PC-9 (cell line): ENCODE measurements at regions not wholly inside any gene's neighbourhood (a gene's known extent, or its start where the extent isn't known, plus 50 kb on each side); places are given as distances from the start of the nearest gene placed in this dataset.

Source experiments
- BruUV-seq: library from RNA; stranded (reverse); fragments of 400-500 nt; replicated peaks from 2 replicates; lab custom pipeline; 2021; lab: Mats Ljungman, UMichigan
- CTCF ChIA-PET: fragments of 300-600 bp; sonication (Branson Sonifier 250); formaldehyde crosslinking; loops from one replicate; lab custom pipeline; 2022; ENCODE audit warnings: antibody characterized with exemption; lab: Charles Lee
- POLR2A ChIA-PET: fragments of 300-600 bp; sonication (Branson Sonifier 250); formaldehyde crosslinking; loops from one replicate; lab custom pipeline; 2022; ENCODE audit warnings: antibody characterized with exemption; ENCODE audit not compliant: unreplicated experiment; lab: Charles Lee
- DNase-seq, 2 experiments: peaks; one replicate each; pipeline versions ENCODE4 v3.0.0 to v3.0.0-alpha.2; 2015 to 2022; ENCODE audit warnings: mixed read lengths in 1 of 2
- H2AFZ ChIP-seq: fragments of 200-600 bp; sonication (generic); 2 replicates; pipeline ENCODE4 v1.8.1; 2017; ENCODE audit warnings: antibody characterized with exemption
- H3F3A ChIP-seq: fragments of 200-600 bp; sonication (generic); 2 replicates; pipeline ENCODE4 v1.8.1; 2017; ENCODE audit warnings: antibody characterized with exemption, mild to moderate bottlenecking, low read depth; ENCODE audit not compliant: insufficient read depth
- H3K27ac ChIP-seq: fragments of 200-600 bp; sonication (generic); 2 replicates; pipeline ENCODE4 v1.6.1; 2016; ENCODE audit warnings: mixed run types
- H3K27me3 ChIP-seq: fragments of 200-600 bp; sonication (generic); 2 replicates; pipeline ENCODE4 v1.6.1; 2016; ENCODE audit warnings: low read depth, mixed run types; ENCODE audit not compliant: insufficient read depth
- H3K36me3 ChIP-seq: fragments of 200-600 bp; sonication (generic); 2 replicates; pipeline ENCODE4 v1.6.1; 2016; ENCODE audit warnings: low read depth, mixed run types
- H3K4me1 ChIP-seq: fragments of 200-600 bp; sonication (generic); replicated peaks from 2 replicates; pipeline ENCODE4 v1.6.1; 2016; ENCODE audit warnings: mixed run types; ENCODE audit not compliant: insufficient read depth
- H3K4me2 ChIP-seq: fragments of 200-600 bp; sonication (generic); 2 replicates; pipeline ENCODE4 v1.6.1; 2017; ENCODE audit warnings: mixed run types
- H3K4me3 ChIP-seq: fragments of 200-600 bp; sonication (generic); 2 replicates; pipeline ENCODE4 v1.6.1; 2016; ENCODE audit warnings: mixed run types
- H3K79me2 ChIP-seq: fragments of 200-600 bp; sonication (generic); 2 replicates; pipeline ENCODE4 v1.6.1; 2017; ENCODE audit warnings: low read depth, mixed run types
- H3K9me2 ChIP-seq: fragments of 200-600 bp; sonication (generic); 2 replicates; pipeline ENCODE4 v1.8.1; 2017; ENCODE audit warnings: mild to moderate bottlenecking; ENCODE audit not compliant: insufficient read depth
- H3K9me3 ChIP-seq: fragments of 200-600 bp; sonication (generic); 2 replicates; pipeline ENCODE4 v1.8.1; 2016; ENCODE audit warnings: low read depth; ENCODE audit not compliant: insufficient read depth
- H4K20me1 ChIP-seq: fragments of 200-600 bp; sonication (generic); 2 replicates; pipeline ENCODE4 v1.8.1; 2017; ENCODE audit not compliant: insufficient read depth
- EZH2 ChIP-seq: fragments of 200-600 bp; sonication (generic); IDR thresholded peaks from 2 replicates; pipeline ENCODE4 v1.8.0; 2017; ENCODE audit warnings: antibody characterized with exemption, low read depth
- intact Hi-C: fragments of 100-400 bp; cut with micrococcal nuclease; formaldehyde crosslinking; loops from one replicate; pipeline ENCODE4 v1.10.0; 2022; ENCODE audit not compliant: unreplicated experiment
- TF ChIP-seq, protein P1 (sequence below): fragments of 200-600 bp; sonication (generic); conservative IDR thresholded peaks from 2 replicates; pipeline ENCODE4 v1.6.1; 2017; ENCODE audit warnings: mixed run types, antibody characterized with exemption, mild to moderate bottlenecking, moderate library complexity

DNA sequence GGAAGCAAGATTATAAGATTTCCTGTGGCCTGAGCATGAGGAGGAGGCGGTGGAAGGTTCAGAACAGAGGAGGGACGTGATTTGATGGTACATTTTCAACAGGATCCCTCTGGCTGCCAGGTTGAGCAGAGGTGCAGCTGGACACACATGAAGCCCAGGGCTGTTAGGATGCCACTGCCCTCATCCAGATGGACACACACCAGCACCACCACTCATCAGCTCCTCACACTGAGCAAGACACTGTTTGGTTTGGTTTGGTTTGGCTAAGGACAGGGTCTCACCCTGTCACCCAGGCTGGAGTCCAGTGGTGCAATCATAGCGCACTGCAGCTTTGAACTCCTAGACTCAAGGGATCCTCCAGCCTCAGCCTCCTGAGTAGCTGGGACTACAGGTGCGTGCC, 402.6 kb upstream of the C16orf82 start:
- H3F3A ChIP-seq: no peaks in the 10 kb centered on the region
- H3K27me3 ChIP-seq: peaks cover 42% of the 10 kb centered on the region
- H3K9me2 ChIP-seq: no peaks in the 10 kb centered on the region
- intact Hi-C loops: no loop called here
- POLR2A ChIA-PET: no interaction called here
- no peak overlapping the region for H3K4me3 ChIP-seq
- H3K27ac ChIP-seq: no peak overlapping the region
- TF ChIP-seq, protein P1, sequence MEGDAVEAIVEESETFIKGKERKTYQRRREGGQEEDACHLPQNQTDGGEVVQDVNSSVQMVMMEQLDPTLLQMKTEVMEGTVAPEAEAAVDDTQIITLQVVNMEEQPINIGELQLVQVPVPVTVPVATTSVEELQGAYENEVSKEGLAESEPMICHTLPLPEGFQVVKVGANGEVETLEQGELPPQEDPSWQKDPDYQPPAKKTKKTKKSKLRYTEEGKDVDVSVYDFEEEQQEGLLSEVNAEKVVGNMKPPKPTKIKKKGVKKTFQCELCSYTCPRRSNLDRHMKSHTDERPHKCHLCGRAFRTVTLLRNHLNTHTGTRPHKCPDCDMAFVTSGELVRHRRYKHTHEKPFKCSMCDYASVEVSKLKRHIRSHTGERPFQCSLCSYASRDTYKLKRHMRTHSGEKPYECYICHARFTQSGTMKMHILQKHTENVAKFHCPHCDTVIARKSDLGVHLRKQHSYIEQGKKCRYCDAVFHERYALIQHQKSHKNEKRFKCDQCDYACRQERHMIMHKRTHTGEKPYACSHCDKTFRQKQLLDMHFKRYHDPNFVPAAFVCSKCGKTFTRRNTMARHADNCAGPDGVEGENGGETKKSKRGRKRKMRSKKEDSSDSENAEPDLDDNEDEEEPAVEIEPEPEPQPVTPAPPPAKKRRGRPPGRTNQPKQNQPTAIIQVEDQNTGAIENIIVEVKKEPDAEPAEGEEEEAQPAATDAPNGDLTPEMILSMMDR: no peak
- TF ChIP-seq EZH2: no peak
- DNase-seq: no peak
- no peak overlapping the region for H2AFZ ChIP-seq
- no TSS peak for BruUV-seq
- H3K36me3 ChIP-seq: no peaks in the 10 kb centered on the region
- no peaks in the 10 kb centered on the region for H3K4me1 ChIP-seq
- H4K20me1 ChIP-seq: no peaks in the 10 kb centered on the region
- H3K4me2 ChIP-seq: no peak overlapping the region
- H3K79me2 ChIP-seq: no peaks in the 10 kb centered on the region
- no peaks in the 10 kb centered on the region for H3K9me3 ChIP-seq
- CTCF ChIA-PET: no interaction called here

DNA sequence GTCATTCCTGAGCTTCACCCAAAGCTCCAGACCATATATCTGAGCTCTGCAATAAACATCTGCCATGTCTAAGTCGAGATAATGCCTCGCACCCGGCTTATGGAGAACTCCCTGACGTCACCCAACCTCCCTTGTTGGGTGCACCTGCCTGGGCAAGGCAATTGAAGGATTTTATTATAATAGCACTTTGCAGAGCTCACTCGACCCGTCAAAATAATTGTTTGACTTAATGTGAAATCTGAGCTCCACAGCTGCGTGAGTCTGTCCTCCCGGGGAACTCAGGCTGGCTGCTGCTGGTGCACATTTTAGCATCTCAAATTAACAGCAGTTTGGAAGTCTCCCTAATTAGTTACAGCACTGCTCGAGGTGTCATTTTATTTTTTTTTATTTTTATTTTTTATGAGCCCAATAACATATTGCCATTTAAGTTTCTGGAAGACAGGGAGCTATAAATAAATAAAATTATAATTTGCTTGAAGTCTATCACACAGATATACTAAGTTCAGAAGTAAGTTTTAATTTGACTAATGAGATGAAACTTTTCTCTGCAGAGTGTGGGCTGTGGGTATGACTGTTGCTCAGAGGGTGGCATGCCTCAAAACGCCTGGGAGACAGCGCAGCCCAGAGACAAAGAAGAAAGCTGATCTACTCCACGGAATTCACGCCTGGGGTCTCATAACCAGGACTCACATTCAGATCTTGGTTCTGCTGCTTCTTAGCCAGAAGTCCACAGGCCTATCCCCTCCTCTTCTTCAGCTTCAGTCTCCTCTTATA, 401.4 kb upstream of the C16orf82 start:
- Histone ChIP-seq H3K36me3 (no peaks in the 10 kb centered on the region), H4K20me1 (no peaks in the 10 kb centered on the region), H3K79me2 (no peaks in the 10 kb centered on the region), H3K4me3 (no peak overlapping the region), H3K4me2 (no peak overlapping the region), H3K27me3 (peaks cover 45% of the 10 kb centered on the region), H3K9me2 (no peaks in the 10 kb centered on the region), H2AFZ (no peak overlapping the region), H3K27ac (no peak overlapping the region), H3F3A (no peaks in the 10 kb centered on the region), H3K9me3 (no peaks in the 10 kb centered on the region), H3K4me1 (no peaks in the 10 kb centered on the region)
- TF ChIP-seq, protein P1: no peak
- no peak for TF ChIP-seq EZH2
- no peak for DNase-seq
- POLR2A ChIA-PET: interaction anchor here (0.7 kb wide), 1 partner anchor 18 kb away, joined by 3 read pairs; no protein-coding TSS in a partner anchor
- intact Hi-C loops: no loop called here
- CTCF ChIA-PET: no interaction called here
- no TSS peak for BruUV-seq

DNA sequence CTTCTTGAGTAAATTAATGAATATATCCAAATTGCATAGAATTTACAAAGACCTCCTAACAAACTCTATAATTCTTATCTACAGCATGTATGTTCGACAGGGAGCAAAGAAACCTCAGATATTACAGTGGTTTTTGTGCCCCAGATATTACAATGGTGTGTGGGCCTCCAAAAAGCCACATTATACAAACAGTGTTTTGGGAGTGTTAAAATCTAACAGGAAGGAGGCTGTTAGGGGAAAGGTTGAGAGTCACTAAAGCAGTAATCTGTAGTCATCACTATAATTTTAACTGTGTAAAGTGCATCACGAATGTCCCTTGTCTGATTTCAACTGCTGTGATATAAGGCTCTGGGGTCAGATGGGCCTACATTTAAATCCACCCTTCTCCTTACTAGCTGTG, 400.2 kb upstream of the C16orf82 start:
- Histone ChIP-seq H3K27ac (no peak overlapping the region), H3K4me3 (no peak overlapping the region), H3K4me1 (no peaks in the 10 kb centered on the region), H3K4me2 (no peak overlapping the region), H3K9me3 (no peaks in the 10 kb centered on the region), H3K36me3 (no peaks in the 10 kb centered on the region), H2AFZ (no peak overlapping the region), H4K20me1 (no peaks in the 10 kb centered on the region), H3K27me3 (peaks cover 45% of the 10 kb centered on the region), H3K9me2 (no peaks in the 10 kb centered on the region), H3F3A (no peaks in the 10 kb centered on the region), H3K79me2 (no peaks in the 10 kb centered on the region)
- intact Hi-C loops: no loop called here
- no peak for DNase-seq
- BruUV-seq: no TSS peak
- POLR2A ChIA-PET: no interaction called here
- TF ChIP-seq EZH2: no peak
- TF ChIP-seq, protein P1: no peak
- CTCF ChIA-PET: no interaction called here
